Right atrium auricular region (tissue), 2 donors: ENCODE measurements at regions not wholly inside any gene's neighbourhood (a gene's known extent, or its start where the extent isn't known, plus 50 kb on each side); places are given as distances from the start of the nearest gene placed in this dataset.

Source experiments
- DNase-seq: peaks from one replicate; pipeline ENCODE4 v3.0.0-alpha.2; 2019; ENCODE audit warnings: low spot score
- H3K27ac ChIP-seq, 2 donors: fragments of 200-600 bp; sonication (generic); 1 replicate in 1 of 2; 2 replicates in 1 of 2; pipeline ENCODE4 v1.5.1; 2016 to 2019
- H3K27me3 ChIP-seq, 2 donors: fragments of 200-600 bp; sonication (generic); one replicate each; pipeline versions ENCODE4 v1.5.1 to v1.6.0; 2017 to 2019
- H3K36me3 ChIP-seq: fragments of 200-600 bp; sonication (generic); one replicate; pipeline ENCODE4 v1.5.1; 2016
- H3K4me1 ChIP-seq, 2 donors: fragments of 200-600 bp; sonication (generic); one replicate each; pipeline versions ENCODE4 v1.5.1 to v1.6.0; 2017 to 2019
- H3K4me3 ChIP-seq, 2 donors: fragments of 200-600 bp; sonication (generic); 1 replicate in 1 of 2; 2 replicates in 1 of 2; pipeline ENCODE4 v1.5.1; 2017 to 2019; ENCODE audit warnings: mild to moderate bottlenecking in 1 of 2, moderate library complexity in 1 of 2
- H3K9me3 ChIP-seq, 2 donors: fragments of 200-600 bp; sonication (generic); one replicate each; pipeline ENCODE4 v1.5.1; 2019
- CTCF ChIP-seq, 2 donors: fragments of 200-600 bp; sonication (generic); IDR thresholded peaks; one replicate each; pipeline ENCODE4 v1.5.1; 2019; ENCODE audit warnings: antibody characterized with exemption in 2 of 2

GRCh38 chr10:129309565-129309964, 157.5 kb upstream of the MGMT start:
- Histone ChIP-seq H3K27ac (no peak overlapping the region), H3K9me3 (no peaks in the 10 kb centered on the region), H3K36me3 (no peaks in the 10 kb centered on the region), H3K4me1 (no peaks in the 10 kb centered on the region), H3K27me3 (no peaks in the 10 kb centered on the region), H3K4me3 (no peak overlapping the region)
- TF ChIP-seq CTCF (IDR thresholded peaks at IDR 0.05) = no peak
- no peak for DNase-seq

- Histone ChIP-seq H3K4me1 (no peaks in the 10 kb centered on the region), H3K36me3 (no peaks in the 10 kb centered on the region), H3K27ac (no peak overlapping the region), H3K9me3 (peaks cover 0 to 3% of the 10 kb centered on the region in 2 donors), H3K4me3 (no peak overlapping the region), H3K27me3 (no peaks in the 10 kb centered on the region)
- TF ChIP-seq CTCF (IDR thresholded peaks at IDR 0.05) = no peak
- DNase-seq = no peak
Measured at GRCh38 chr10:129310881-129311280, 156.2 kb upstream of the MGMT start.

- H3K4me1 ChIP-seq = no peaks in the 10 kb centered on the region
- H3K9me3 ChIP-seq = peaks cover 0 to 47% of the 10 kb centered on the region in 2 donors
- DNase-seq = no peak
- H3K36me3 ChIP-seq = no peaks in the 10 kb centered on the region
- TF ChIP-seq CTCF (IDR thresholded peaks at IDR 0.05) = no peak
- no peaks in the 10 kb centered on the region for H3K27me3 ChIP-seq
- H3K27ac ChIP-seq = no peak overlapping the region
- no peak overlapping the region for H3K4me3 ChIP-seq
Measured at GRCh38 chr10:129319934-129320333, 147.1 kb upstream of the MGMT start.

- DNase-seq = no peak
- H3K4me3 ChIP-seq = no peak overlapping the region
- TF ChIP-seq CTCF (IDR thresholded peaks at IDR 0.05) = no peak
- no peaks in the 10 kb centered on the region for H3K4me1 ChIP-seq
- H3K36me3 ChIP-seq = no peaks in the 10 kb centered on the region
- peaks cover 0 to 47% of the 10 kb centered on the region in 2 donors for H3K9me3 ChIP-seq
- H3K27me3 ChIP-seq = no peaks in the 10 kb centered on the region
- H3K27ac ChIP-seq = no peak overlapping the region
Measured at GRCh38 chr10:129320340-129320739, 146.7 kb upstream of the MGMT start.

GRCh38 chr10:129321727-129322126, 145.3 kb upstream of the MGMT start:
- H3K4me3 ChIP-seq = no peak overlapping the region
- H3K9me3 ChIP-seq = peaks cover 0 to 36% of the 10 kb centered on the region in 2 donors
- no peaks in the 10 kb centered on the region for H3K36me3 ChIP-seq
- DNase-seq = no peak
- no peak for TF ChIP-seq CTCF (IDR thresholded peaks at IDR 0.05)
- H3K4me1 ChIP-seq = no peaks in the 10 kb centered on the region
- H3K27me3 ChIP-seq = no peaks in the 10 kb centered on the region
- no peak overlapping the region for H3K27ac ChIP-seq
